ENCODE measurements at regions not wholly inside any gene's neighbourhood (a gene's known extent, or its start where the extent isn't known, plus 50 kb on each side); places are given as distances from the start of the nearest gene placed in this dataset.

- no peak overlapping the region for H3K27ac Mint-ChIP-seq (ENCODE audit: unreplicated experiment)
- CTCF ChIA-PET: no interaction called here
- H3K9me3 ChIP-seq: no peaks in the 10 kb centered on the region
Measured at GRCh38 chr9:107644733-107645463, 155.3 kb upstream of the KLF4 start.

GRCh38 chr9:107639426-107639825, 149.9 kb upstream of the KLF4 start:
- peaks cover 16% of the 10 kb centered on the region for H3K4me1 ChIP-seq
- no peaks in the 10 kb centered on the region for H3K27me3 ChIP-seq (replicated peaks; ENCODE audit: control insufficient read depth, insufficient read depth, low read length)
- Mint-ChIP-seq H3K4me1 (ENCODE audit: low read depth, unreplicated experiment) (peaks cover 22% of the 10 kb centered on the region), H3K36me3 (ENCODE audit: insufficient read depth, unreplicated experiment) (no peaks in the 10 kb centered on the region), H3K4me3 (ENCODE audit: unreplicated experiment) (no peak overlapping the region), H3K27me3 (ENCODE audit: insufficient read depth, unreplicated experiment) (no peaks in the 10 kb centered on the region), H3K27ac (ENCODE audit: unreplicated experiment) (peak overlapping the region; percentile 48), H3K9me3 (ENCODE audit: unreplicated experiment) (no peaks in the 10 kb centered on the region)
- no peak overlapping the region for H3K4me3 ChIP-seq (ENCODE audit: low read depth, low read length)
- TF ChIP-seq CTCF (IDR thresholded peaks at IDR 0.05; ENCODE audit: insufficient read depth in 1 of 2, low read depth in 1 of 2, low read length in 1 of 2, severe bottlenecking in 1 of 2, unreplicated experiment in 1 of 2): no peak
- no peaks in the 10 kb centered on the region for H3K36me3 ChIP-seq (ENCODE audit: control insufficient read depth, insufficient read depth, low read length)
- BruUV-seq (replicated peaks): no TSS peak
- H3K9me3 ChIP-seq: no peaks in the 10 kb centered on the region
- intact Hi-C loops (cut with micrococcal nuclease; ENCODE audit: unreplicated experiment): loop anchor here (1.0 to 2.0 kb wide), 5 partner anchors 26 to 633 kb away; no protein-coding TSS in a partner anchor
- peak in 1 of 2 experiments; percentile 43 for DNase-seq
- CTCF ChIA-PET: interaction anchor here (0.6 to 1.1 kb wide), 4 partner anchors 15 to 709 kb away, joined by 3 to 4 read pairs (median 3); no protein-coding TSS in a partner anchor
- POLR2A ChIA-PET: no interaction called here

More at GRCh38 chr9:107644733-107645463, 155.3 kb upstream of the KLF4 start:
- BruUV-seq (replicated peaks): no TSS peak
- Histone ChIP-seq H3K4me1 (peaks cover 1% of the 10 kb centered on the region; the same call in 1 of the 2 replicates), H3K27me3 (replicated peaks; ENCODE audit: control insufficient read depth, insufficient read depth, low read length) (no peaks in the 10 kb centered on the region), H3K36me3 (ENCODE audit: control insufficient read depth, insufficient read depth, low read length) (no peaks in the 10 kb centered on the region), H3K4me3 (ENCODE audit: low read depth, low read length) (no peak overlapping the region)
- Mint-ChIP-seq H3K9me3 (ENCODE audit: unreplicated experiment) (no peaks in the 10 kb centered on the region), H3K4me1 (ENCODE audit: low read depth, unreplicated experiment) (peaks cover 15% of the 10 kb centered on the region), H3K36me3 (ENCODE audit: insufficient read depth, unreplicated experiment) (no peaks in the 10 kb centered on the region), H3K4me3 (ENCODE audit: unreplicated experiment) (no peak overlapping the region), H3K27me3 (ENCODE audit: insufficient read depth, unreplicated experiment) (no peaks in the 10 kb centered on the region)
- POLR2A ChIA-PET: interaction anchor here (1.1 kb wide), 1 partner anchor 1384 kb away, joined by 9 read pairs; no protein-coding TSS in a partner anchor
- intact Hi-C loops (cut with micrococcal nuclease; ENCODE audit: unreplicated experiment): no loop called here
- TF ChIP-seq CTCF (IDR thresholded peaks at IDR 0.05; ENCODE audit: insufficient read depth in 1 of 2, low read depth in 1 of 2, low read length in 1 of 2, severe bottlenecking in 1 of 2, unreplicated experiment in 1 of 2): no peak
- DNase-seq: no peak

GRCh38 chr9:107638521-107639310, 149.1 kb upstream of the KLF4 start:
- peak; percentile 75 to 79 for DNase-seq
- H3K27me3 ChIP-seq (replicated peaks; ENCODE audit: control insufficient read depth, insufficient read depth, low read length): no peaks in the 10 kb centered on the region
- Mint-ChIP-seq H3K4me1 (ENCODE audit: low read depth, unreplicated experiment) (peaks cover 24% of the 10 kb centered on the region), H3K27me3 (ENCODE audit: insufficient read depth, unreplicated experiment) (no peaks in the 10 kb centered on the region), H3K9me3 (ENCODE audit: unreplicated experiment) (no peaks in the 10 kb centered on the region), H3K36me3 (ENCODE audit: insufficient read depth, unreplicated experiment) (no peaks in the 10 kb centered on the region), H3K27ac (ENCODE audit: unreplicated experiment) (peak overlapping the region; percentile 48), H3K4me3 (ENCODE audit: unreplicated experiment) (peak overlapping the region; percentile 62)
- no peaks in the 10 kb centered on the region for H3K9me3 ChIP-seq
- intact Hi-C loops (cut with micrococcal nuclease; ENCODE audit: unreplicated experiment): loop anchor here (1.0 to 2.0 kb wide), 5 partner anchors 25 to 634 kb away; no protein-coding TSS in a partner anchor
- BruUV-seq (replicated peaks): no TSS peak
- no peak overlapping the region for H3K4me3 ChIP-seq (ENCODE audit: low read depth, low read length)
- peaks cover 16% of the 10 kb centered on the region for H3K4me1 ChIP-seq
- no peaks in the 10 kb centered on the region for H3K36me3 ChIP-seq (ENCODE audit: control insufficient read depth, insufficient read depth, low read length)
- TF ChIP-seq CTCF (IDR thresholded peaks at IDR 0.05; ENCODE audit: insufficient read depth in 1 of 2, low read depth in 1 of 2, low read length in 1 of 2, severe bottlenecking in 1 of 2, unreplicated experiment in 1 of 2): no peak
- ChIA-PET POLR2A (no interaction called here), CTCF (interaction anchor here (0.6 to 1.1 kb wide), 4 partner anchors 16 to 709 kb away, joined by 3 to 4 read pairs (median 3); no protein-coding TSS in a partner anchor)

All from Caco-2 (cell line).